ENCODE measurements at regions not wholly inside any gene's neighbourhood (a gene's known extent, or its start where the extent isn't known, plus 50 kb on each side); places are given as distances from the start of the nearest gene placed in this dataset.

GRCh38 chr5:41600731-41601130, 90.3 kb upstream of the PLCXD3 start:
- in situ Hi-C loops (cut with HindIII; ENCODE audit: extremely low pct_ligation_motif_present, low pct_unique_long_range_greater_than_20kb) (no loop called here), intact Hi-C loops (cut with micrococcal nuclease; ENCODE audit: unreplicated experiment) (no loop called here)
- no peaks in the 10 kb centered on the region for H4K20me1 ChIP-seq (ENCODE audit: insufficient read depth, low read length)
- ATAC-seq: no peak
- no peak overlapping the region for H3K4me3 ChIP-seq (replicated peaks in 1 of 3; ENCODE audit: insufficient read depth in 1 of 3, low read depth in 2 of 3, low read length in 3 of 3)
- 20% methylated on average over 1 of the region's 2 CpGs for WGBS (ENCODE audit: low lambda C conversion rate)
- no peaks in the 10 kb centered on the region for H3K27me3 ChIP-seq (ENCODE audit: control insufficient read depth in 1 of 2, insufficient read depth in 2 of 2, low read length in 2 of 2)
- no peak overlapping the region for H3K9ac ChIP-seq (ENCODE audit: insufficient read depth, low read depth, low read length)
- DNase-seq (ENCODE audit: low spot score): no peak
- ChIA-PET CTCF (ENCODE audit: low intra/inter-chr PET ratio, low total read pairs) (no interaction called here), POLR2A (no interaction called here)
- no TSS peak for BruUV-seq (replicated peaks)
- no peak overlapping the region for H3K27ac ChIP-seq (ENCODE audit: extremely low read length, insufficient read depth, low read length)
- no peak overlapping the region for H2AFZ ChIP-seq (ENCODE audit: low read length)
- no peak for TF ChIP-seq ZNF644 (CRISPR knock-in tag; IDR thresholded peaks at IDR 0.05; ENCODE audit: low read depth)
- no peak overlapping the region for H3K4me2 ChIP-seq (ENCODE audit: low read depth, low read length)
- H3K79me2 ChIP-seq (ENCODE audit: insufficient read depth, low read length): no peaks in the 10 kb centered on the region
- no peak for FAIRE-seq
- no peaks in the 10 kb centered on the region for H3K4me1 ChIP-seq (ENCODE audit: insufficient read depth, low read length)
- no peaks in the 10 kb centered on the region for H3K36me3 ChIP-seq (replicated peaks in 1 of 2; ENCODE audit: control insufficient read depth in 1 of 2, insufficient read depth in 2 of 2, low read length in 2 of 2)
- no peaks in the 10 kb centered on the region for H3K9me3 ChIP-seq (ENCODE audit: low read length)

- no peaks in the 10 kb centered on the region for H3K4me1 ChIP-seq (ENCODE audit: insufficient read depth, low read length)
- DNase-seq (ENCODE audit: low spot score) (no peak), ATAC-seq (no peak), FAIRE-seq (no peak)
- ChIA-PET CTCF (ENCODE audit: low intra/inter-chr PET ratio, low total read pairs) (no interaction called here), POLR2A (no interaction called here)
- in situ Hi-C loops (cut with HindIII; ENCODE audit: extremely low pct_ligation_motif_present, low pct_unique_long_range_greater_than_20kb): no loop called here
- H2AFZ ChIP-seq (ENCODE audit: low read length): no peak overlapping the region
- H3K79me2 ChIP-seq (ENCODE audit: insufficient read depth, low read length): no peaks in the 10 kb centered on the region
- no TSS peak for BruUV-seq (replicated peaks)
- no peak overlapping the region for H3K4me2 ChIP-seq (ENCODE audit: low read depth, low read length)
- H4K20me1 ChIP-seq (ENCODE audit: insufficient read depth, low read length): no peaks in the 10 kb centered on the region
- no peaks in the 10 kb centered on the region for H3K36me3 ChIP-seq (replicated peaks in 1 of 2; ENCODE audit: control insufficient read depth in 1 of 2, insufficient read depth in 2 of 2, low read length in 2 of 2)
- H3K9ac ChIP-seq (ENCODE audit: insufficient read depth, low read depth, low read length): no peak overlapping the region
- intact Hi-C loops (cut with micrococcal nuclease; ENCODE audit: unreplicated experiment): no loop called here
- H3K9me3 ChIP-seq (ENCODE audit: low read length): no peaks in the 10 kb centered on the region
- H3K27ac ChIP-seq (ENCODE audit: extremely low read length, insufficient read depth, low read length): no peak overlapping the region
- no peaks in the 10 kb centered on the region for H3K27me3 ChIP-seq (ENCODE audit: control insufficient read depth in 1 of 2, insufficient read depth in 2 of 2, low read length in 2 of 2)
- H3K4me3 ChIP-seq (replicated peaks in 1 of 3; ENCODE audit: insufficient read depth in 1 of 3, low read depth in 2 of 3, low read length in 3 of 3): no peak overlapping the region
- TF ChIP-seq ZNF564 (CRISPR knock-in tag; IDR thresholded peaks at IDR 0.05) (no peak), ATM (IDR thresholded peaks at IDR 0.05; ENCODE audit: borderline replicate concordance) (no peak), THRA (CRISPR knock-in tag; IDR thresholded peaks at IDR 0.05; ENCODE audit: borderline replicate concordance) (no peak), ATF7 (IDR thresholded peaks at IDR 0.05) (no peak), ATF7 (CRISPR knock-in tag; IDR thresholded peaks at IDR 0.05) (no peak), ZNF644 (CRISPR knock-in tag; IDR thresholded peaks at IDR 0.05; ENCODE audit: low read depth) (no peak), ZNF224 (CRISPR knock-in tag; IDR thresholded peaks at IDR 0.05) (no peak), MXD4 (CRISPR knock-in tag; IDR thresholded peaks at IDR 0.05) (no peak), MLLT10 (CRISPR knock-in tag; IDR thresholded peaks at IDR 0.05) (no peak), ZNF746 (CRISPR knock-in tag; IDR thresholded peaks at IDR 0.05) (no peak), ZFP36L1 (CRISPR knock-in tag; IDR thresholded peaks at IDR 0.05) (no peak), EP300 (IDR thresholded peaks at IDR 0.05; ENCODE audit: low read depth in 2 of 2, low read length in 2 of 2) (no peak), EP300 (CRISPR knock-in tag; IDR thresholded peaks at IDR 0.05; ENCODE audit: borderline replicate concordance) (no peak), HIVEP1 (CRISPR knock-in tag; IDR thresholded peaks at IDR 0.05) (no peak)
- TF ChIP-seq, protein P1, sequence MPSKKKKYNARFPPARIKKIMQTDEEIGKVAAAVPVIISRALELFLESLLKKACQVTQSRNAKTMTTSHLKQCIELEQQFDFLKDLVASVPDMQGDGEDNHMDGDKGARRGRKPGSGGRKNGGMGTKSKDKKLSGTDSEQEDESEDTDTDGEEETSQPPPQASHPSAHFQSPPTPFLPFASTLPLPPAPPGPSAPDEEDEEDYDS (CRISPR knock-in tag; IDR thresholded peaks at IDR 0.05): no peak
Measured at GRCh38 chr5:41598011-41598410, 87.6 kb upstream of the PLCXD3 start.
